Cardiac fibroblast (primary cell): ENCODE measurements at regions not wholly inside any gene's neighbourhood (a gene's known extent, or its start where the extent isn't known, plus 50 kb on each side); places are given as distances from the start of the nearest gene placed in this dataset.
A peak's percentile ranks its signal among the peaks of the same experiment; 100 is the strongest.

Experiments used
- DNase-seq, 2 donors: peaks; one replicate each; pipeline versions ENCODE4 v3.0.0 to v3.0.0-alpha.2; 2010; ENCODE audit warnings: low read depth in 2 of 2
- H3K4me3 ChIP-seq, 2 donors: replicated peaks in 1 of 2; 1 replicate in 1 of 2; 2 replicates in 1 of 2; pipeline ENCODE4 v1.5.1; 2011; ENCODE audit warnings: low read depth in 2 of 2, low read length in 2 of 2, mild to moderate bottlenecking in 2 of 2, moderate library complexity in 1 of 2
- TF ChIP-seq, protein P1 (sequence below): IDR thresholded peaks from one replicate; pipeline ENCODE4 v1.5.1; 2011; ENCODE audit warnings: low read depth, mild to moderate bottlenecking, low read length, inconsistent platforms

DNA sequence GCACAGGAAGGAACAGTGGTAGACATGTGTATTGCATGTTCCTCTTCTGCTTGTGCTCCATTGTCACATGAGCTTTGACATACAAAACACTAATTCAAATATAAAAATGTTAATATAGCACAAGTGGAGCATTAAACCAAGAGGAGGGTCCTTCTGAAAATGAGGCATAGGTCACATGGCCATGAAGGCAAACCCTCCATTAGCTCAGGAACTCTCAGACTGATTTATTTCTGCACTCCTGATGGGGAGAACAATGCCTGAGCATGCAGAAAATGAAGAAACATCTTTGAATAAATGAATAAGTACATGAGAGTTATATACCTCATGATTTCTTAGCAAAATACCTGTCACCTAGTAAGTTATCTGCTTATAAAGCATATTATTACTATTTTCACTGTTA is 769.2 kb upstream of the EPHA5 start:
- TF ChIP-seq, protein P1, sequence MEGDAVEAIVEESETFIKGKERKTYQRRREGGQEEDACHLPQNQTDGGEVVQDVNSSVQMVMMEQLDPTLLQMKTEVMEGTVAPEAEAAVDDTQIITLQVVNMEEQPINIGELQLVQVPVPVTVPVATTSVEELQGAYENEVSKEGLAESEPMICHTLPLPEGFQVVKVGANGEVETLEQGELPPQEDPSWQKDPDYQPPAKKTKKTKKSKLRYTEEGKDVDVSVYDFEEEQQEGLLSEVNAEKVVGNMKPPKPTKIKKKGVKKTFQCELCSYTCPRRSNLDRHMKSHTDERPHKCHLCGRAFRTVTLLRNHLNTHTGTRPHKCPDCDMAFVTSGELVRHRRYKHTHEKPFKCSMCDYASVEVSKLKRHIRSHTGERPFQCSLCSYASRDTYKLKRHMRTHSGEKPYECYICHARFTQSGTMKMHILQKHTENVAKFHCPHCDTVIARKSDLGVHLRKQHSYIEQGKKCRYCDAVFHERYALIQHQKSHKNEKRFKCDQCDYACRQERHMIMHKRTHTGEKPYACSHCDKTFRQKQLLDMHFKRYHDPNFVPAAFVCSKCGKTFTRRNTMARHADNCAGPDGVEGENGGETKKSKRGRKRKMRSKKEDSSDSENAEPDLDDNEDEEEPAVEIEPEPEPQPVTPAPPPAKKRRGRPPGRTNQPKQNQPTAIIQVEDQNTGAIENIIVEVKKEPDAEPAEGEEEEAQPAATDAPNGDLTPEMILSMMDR = no peak
- H3K4me3 ChIP-seq = no peak overlapping the region
- DNase-seq = no peak

DNA sequence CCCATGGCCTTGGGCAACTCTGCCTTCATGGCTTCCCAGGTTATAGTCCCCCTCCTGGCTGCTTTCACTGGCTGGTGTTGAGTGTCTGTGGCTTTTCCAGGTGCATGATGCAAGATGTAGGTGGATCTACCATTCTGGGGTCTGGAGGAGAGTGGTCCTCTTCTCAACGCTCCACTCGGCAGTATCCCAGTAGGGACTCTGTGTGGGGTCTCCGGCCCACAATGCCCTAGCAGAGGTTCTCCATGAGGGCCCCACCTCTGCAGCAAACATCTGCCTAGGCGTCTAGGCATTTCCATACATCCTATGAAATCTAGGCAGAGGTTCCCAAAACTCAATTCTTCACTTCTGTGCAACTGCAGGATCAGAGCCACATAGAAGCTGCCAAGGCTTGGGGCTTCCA is 763.4 kb upstream of the EPHA5 start:
- no peak overlapping the region for H3K4me3 ChIP-seq
- TF ChIP-seq, protein P1 = no peak
- no peak for DNase-seq

DNA sequence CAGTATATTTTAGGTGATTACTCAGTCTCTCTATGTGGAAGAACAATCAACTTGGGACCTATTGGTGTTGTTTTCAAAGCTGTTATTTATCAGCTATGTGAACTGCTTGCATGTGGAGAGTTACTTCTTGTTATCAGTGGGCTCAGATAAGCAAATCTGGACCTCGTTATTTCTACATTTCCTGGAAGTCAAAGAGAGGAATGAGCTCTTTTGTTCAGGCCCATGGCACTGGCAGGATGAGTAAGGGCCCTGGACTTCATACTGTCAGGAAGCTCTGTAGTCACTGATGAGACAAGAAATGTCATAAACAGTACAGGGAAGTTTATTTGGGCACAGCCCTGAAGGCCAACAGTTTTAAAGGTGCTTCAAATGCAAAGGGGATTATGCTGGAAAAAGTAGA is 760.6 kb upstream of the EPHA5 start:
- H3K4me3 ChIP-seq = no peak overlapping the region
- peak; percentile 71 to 74 for DNase-seq
- TF ChIP-seq, protein P1 = no peak

DNA sequence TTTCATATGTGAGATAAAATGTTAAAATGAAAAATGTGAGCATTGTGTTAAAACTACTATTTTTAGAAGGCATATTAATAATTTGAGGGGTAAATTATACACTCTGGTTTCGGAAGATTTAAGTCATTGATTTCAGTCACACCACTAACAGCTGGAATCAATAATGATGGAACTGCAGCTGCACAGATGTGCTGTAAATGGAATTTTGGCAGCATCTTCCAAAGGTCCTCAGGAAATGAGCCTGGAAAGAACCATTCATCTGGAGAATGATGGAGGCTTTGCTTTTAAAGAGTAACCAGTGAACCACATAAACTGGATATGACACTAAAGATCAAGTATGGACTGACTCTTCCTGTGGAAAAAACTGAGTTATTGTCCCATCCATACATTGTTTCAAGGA is 759.0 kb upstream of the EPHA5 start:
- DNase-seq = no peak
- TF ChIP-seq, protein P1 = no peak
- H3K4me3 ChIP-seq = no peak overlapping the region

DNA sequence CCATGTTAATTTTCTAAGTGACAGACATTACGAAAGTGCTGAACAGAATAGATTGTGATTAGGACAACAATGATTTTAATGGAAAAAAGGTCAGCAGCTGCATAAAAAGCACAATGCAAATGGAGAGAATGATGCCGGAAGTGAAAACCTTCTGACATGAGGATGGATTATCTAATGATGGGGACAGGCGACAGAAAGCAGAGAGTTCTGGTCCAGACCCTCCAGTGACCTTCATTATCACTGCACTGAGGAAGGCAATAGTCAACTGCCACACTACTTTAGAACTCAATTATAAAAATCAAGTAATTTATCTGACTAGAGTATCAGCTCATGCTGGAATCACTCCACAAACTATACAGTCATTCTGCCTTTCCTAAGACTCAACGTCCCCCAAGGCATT is 746.1 kb upstream of the EPHA5 start:
- TF ChIP-seq, protein P1 = no peak
- H3K4me3 ChIP-seq = no peak overlapping the region
- no peak for DNase-seq

DNA sequence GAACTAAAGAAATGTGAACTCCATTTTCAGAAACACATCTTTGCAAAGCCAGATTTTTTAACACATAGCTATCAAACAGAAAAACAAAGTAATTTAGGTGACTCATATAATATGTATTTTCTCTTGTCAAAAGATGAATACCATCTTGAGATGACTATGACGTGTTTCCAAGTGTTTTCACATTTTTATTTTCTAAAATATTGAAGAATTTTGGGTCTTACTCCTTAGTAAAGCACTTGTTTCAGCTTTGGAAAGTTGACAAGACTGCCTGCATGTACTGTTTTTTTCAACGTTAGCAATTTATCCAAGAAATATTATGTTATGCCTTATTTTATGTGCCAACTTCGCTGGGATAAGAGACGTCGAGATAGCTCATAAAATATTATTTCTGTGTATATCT is 733.9 kb upstream of the EPHA5 start:
- TF ChIP-seq, protein P1 = no peak
- peak; percentile 38 to 46 for DNase-seq
- H3K4me3 ChIP-seq = no peak overlapping the region

DNA sequence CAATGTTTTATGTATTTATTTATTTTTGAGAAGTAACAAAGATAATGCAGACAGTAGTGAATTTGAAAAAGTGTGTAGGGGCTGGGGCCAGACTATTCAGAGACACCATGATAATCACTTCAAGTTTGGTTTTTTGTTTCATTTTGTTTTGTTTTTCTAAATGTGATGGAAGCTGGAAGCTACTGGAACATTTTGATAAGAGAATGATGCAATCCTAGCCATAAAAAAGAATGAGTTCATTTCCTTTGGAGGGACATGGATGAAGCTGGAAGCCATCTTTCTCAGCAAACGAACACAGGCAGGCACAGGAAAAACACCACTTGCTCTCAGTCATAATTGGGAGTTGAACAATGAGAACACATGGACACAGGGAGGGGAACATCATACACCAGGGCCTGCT is 706.6 kb upstream of the EPHA5 start:
- TF ChIP-seq, protein P1 = no peak
- DNase-seq = peak; percentile 31 to 62

More for the DNA sequence above, 706.6 kb upstream of the EPHA5 start:
- no peak overlapping the region for H3K4me3 ChIP-seq
